Neural cell (in vitro differentiated cells): ENCODE measurements at regions not wholly inside any gene's neighbourhood (a gene's known extent, or its start where the extent isn't known, plus 50 kb on each side); places are given as distances from the start of the nearest gene placed in this dataset.

Experiments used
- TAF1 ChIP-seq: IDR thresholded peaks from 2 replicates; pipeline ENCODE4 v1.6.1; 2012; ENCODE audit warnings: low read depth
- TF ChIP-seq, protein P1 (sequence below): fragments of 450-650 bp; IDR thresholded peaks from 2 replicates; pipeline ENCODE4 v1.5.1; 2014; ENCODE audit warnings: antibody characterized with exemption, mild to moderate bottlenecking, moderate library complexity; ENCODE audit not compliant: poor library complexity, severe bottlenecking

DNA sequence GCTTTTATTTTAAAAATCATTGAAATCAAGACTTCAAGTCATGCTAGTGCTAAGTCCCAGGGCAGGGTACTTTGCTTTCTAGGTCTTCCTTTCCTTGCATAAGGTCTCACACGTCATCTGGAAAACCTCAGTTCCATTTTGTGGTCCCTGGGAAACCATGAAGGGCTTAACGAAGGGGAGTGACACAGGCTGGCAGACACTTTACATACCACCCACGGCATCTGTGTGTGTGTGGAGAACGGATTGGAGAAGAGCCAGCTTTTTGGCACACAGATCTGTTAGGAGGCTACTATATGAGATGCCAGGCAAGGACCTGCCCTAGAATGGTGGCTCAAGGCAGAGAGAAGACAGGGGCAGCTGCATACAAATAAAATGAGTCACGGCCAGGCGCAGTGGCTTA is 107.5 kb upstream of the NSMCE3 start:
- TF ChIP-seq, protein P1, sequence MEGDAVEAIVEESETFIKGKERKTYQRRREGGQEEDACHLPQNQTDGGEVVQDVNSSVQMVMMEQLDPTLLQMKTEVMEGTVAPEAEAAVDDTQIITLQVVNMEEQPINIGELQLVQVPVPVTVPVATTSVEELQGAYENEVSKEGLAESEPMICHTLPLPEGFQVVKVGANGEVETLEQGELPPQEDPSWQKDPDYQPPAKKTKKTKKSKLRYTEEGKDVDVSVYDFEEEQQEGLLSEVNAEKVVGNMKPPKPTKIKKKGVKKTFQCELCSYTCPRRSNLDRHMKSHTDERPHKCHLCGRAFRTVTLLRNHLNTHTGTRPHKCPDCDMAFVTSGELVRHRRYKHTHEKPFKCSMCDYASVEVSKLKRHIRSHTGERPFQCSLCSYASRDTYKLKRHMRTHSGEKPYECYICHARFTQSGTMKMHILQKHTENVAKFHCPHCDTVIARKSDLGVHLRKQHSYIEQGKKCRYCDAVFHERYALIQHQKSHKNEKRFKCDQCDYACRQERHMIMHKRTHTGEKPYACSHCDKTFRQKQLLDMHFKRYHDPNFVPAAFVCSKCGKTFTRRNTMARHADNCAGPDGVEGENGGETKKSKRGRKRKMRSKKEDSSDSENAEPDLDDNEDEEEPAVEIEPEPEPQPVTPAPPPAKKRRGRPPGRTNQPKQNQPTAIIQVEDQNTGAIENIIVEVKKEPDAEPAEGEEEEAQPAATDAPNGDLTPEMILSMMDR, result no peak
- TF ChIP-seq TAF1, result no peak
